Karpas-422 (cell line): ENCODE measurements at regions not wholly inside any gene's neighbourhood (a gene's known extent, or its start where the extent isn't known, plus 50 kb on each side); places are given as distances from the start of the nearest gene placed in this dataset.

Source experiments
- DNase-seq: peaks from one replicate; pipeline ENCODE4 v3.0.0-alpha.2; 2015
- H2AFZ ChIP-seq: fragments of 200-600 bp; sonication (generic); 2 replicates; pipeline ENCODE4 v1.6.1; 2014; ENCODE audit warnings: antibody characterized with exemption, low read length, mixed read lengths
- H3K27ac ChIP-seq: fragments of 200-600 bp; sonication (generic); 2 replicates; pipeline ENCODE4 v1.5.1; 2014; ENCODE audit warnings: mild to moderate bottlenecking, low read length, moderate library complexity
- H3K27me3 ChIP-seq: fragments of 200-600 bp; sonication (generic); 2 replicates; pipeline ENCODE4 v1.6.1; 2014; ENCODE audit warnings: low read length, mixed read lengths
- H3K36me3 ChIP-seq: fragments of 200-600 bp; sonication (generic); 2 replicates; pipeline ENCODE4 v1.6.1; 2014; ENCODE audit warnings: low read length, mixed read lengths; ENCODE audit not compliant: insufficient read depth
- H3K4me1 ChIP-seq: fragments of 200-600 bp; sonication (generic); 2 replicates; pipeline ENCODE4 v1.6.1; 2014; ENCODE audit warnings: mild to moderate bottlenecking, low read length, mixed read lengths
- H3K4me2 ChIP-seq: fragments of 200-600 bp; sonication (generic); 2 replicates; pipeline ENCODE4 v1.6.1; 2014; ENCODE audit warnings: low read length, low read depth, mild to moderate bottlenecking; ENCODE audit not compliant: poor library complexity, severe bottlenecking
- H3K4me3 ChIP-seq: fragments of 200-600 bp; sonication (generic); 2 replicates; pipeline ENCODE4 v1.5.1; 2014; ENCODE audit warnings: mild to moderate bottlenecking, antibody characterized with exemption, low read length, mixed read lengths
- H3K79me2 ChIP-seq: fragments of 200-600 bp; sonication (generic); 2 replicates; pipeline ENCODE4 v1.6.1; 2014; ENCODE audit warnings: mild to moderate bottlenecking, low read length, mixed read lengths
- H3K9ac ChIP-seq: fragments of 200-600 bp; sonication (generic); 2 replicates; pipeline ENCODE4 v1.6.0; 2014; ENCODE audit warnings: low read length
- H3K9me2 ChIP-seq: fragments of 200-600 bp; sonication (generic), shearing (Covaris generic); replicated peaks from 2 replicates; pipeline ENCODE4 v1.6.0; 2014; ENCODE audit warnings: mild to moderate bottlenecking, low read length, moderate library complexity; ENCODE audit not compliant: insufficient read depth
- H3K9me3 ChIP-seq: fragments of 300-700, 200-600 bp; sonication (generic); 2 replicates; pipeline ENCODE4 v1.6.1; 2014; ENCODE audit warnings: low read length, mixed read lengths
- H4K20me1 ChIP-seq: fragments of 200-600 bp; sonication (generic); 2 replicates; pipeline ENCODE4 v1.6.1; 2014; ENCODE audit warnings: mild to moderate bottlenecking, antibody characterized with exemption, low read length, low read depth; ENCODE audit not compliant: insufficient read depth

GRCh38 chr9:16925426-16925825, 55.0 kb upstream of the BNC2 start:
- no peak overlapping the region for H3K27ac ChIP-seq
- H3K9ac ChIP-seq, result no peak overlapping the region
- no peaks in the 10 kb centered on the region for H3K9me3 ChIP-seq
- no peaks in the 10 kb centered on the region for H3K79me2 ChIP-seq
- DNase-seq, result no peak
- no peaks in the 10 kb centered on the region for H3K27me3 ChIP-seq
- H3K4me3 ChIP-seq, result no peak overlapping the region
- H3K36me3 ChIP-seq, result no peaks in the 10 kb centered on the region
- H2AFZ ChIP-seq, result no peak overlapping the region
- H3K4me2 ChIP-seq, result no peak overlapping the region
- no peaks in the 10 kb centered on the region for H4K20me1 ChIP-seq
- H3K9me2 ChIP-seq, result no peaks in the 10 kb centered on the region
- no peaks in the 10 kb centered on the region for H3K4me1 ChIP-seq

DNA sequence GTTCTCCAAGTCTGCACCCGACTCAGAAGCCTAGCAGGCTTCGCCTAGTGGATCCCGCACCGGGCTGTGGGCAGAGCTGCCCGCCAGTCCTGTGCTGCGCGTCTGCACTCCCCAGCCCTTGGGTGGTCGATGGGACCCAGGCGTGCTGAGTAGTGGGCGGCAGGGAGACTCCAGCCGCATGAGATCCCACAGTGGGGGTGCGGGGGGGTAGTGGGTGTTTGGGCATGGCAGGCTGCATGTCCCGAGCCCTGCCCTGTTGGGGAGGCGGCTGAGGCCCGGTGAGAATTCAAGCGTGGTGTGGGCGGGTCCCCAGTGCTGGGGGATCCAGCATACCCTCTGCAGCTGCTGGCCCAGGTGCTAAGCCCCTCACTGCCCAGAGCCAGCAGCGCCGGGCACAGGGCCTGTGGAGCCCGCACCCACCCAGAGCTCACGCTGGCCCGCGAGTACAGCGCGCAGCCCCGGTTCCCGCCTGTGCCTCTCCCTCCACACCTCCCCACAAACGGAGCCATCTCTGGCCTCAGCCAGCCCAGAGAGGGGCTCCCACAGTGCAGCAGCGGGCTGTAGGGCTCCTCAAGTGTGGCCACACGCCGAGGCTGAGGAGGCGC, 53.9 kb upstream of the BNC2 start:
- no peaks in the 10 kb centered on the region for H3K79me2 ChIP-seq

DNA sequence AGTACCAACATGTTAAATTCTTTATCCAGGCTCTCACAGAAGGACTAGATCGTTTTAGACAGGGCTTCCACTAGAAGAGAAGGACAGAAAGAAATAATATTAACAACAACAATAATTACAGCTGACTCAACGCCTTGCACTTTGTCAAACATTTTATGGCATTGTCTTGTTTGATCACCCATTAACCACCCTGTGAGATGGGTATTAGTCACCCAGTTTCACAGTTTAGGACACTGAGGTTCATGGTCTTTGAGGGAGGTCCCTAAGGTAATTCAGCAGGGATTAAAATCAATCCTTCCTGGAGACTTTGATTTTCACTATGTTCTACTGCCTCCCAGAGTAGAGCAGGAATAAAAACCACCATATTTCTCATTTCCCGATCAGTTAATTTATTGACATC, 51.4 kb upstream of the BNC2 start:
- Histone ChIP-seq H3K9ac (no peak overlapping the region), H3K27ac (no peak overlapping the region), H2AFZ (no peak overlapping the region), H3K4me1 (no peaks in the 10 kb centered on the region), H3K27me3 (no peaks in the 10 kb centered on the region), H3K9me3 (no peaks in the 10 kb centered on the region), H3K4me3 (no peak overlapping the region), H3K4me2 (no peak overlapping the region), H4K20me1 (no peaks in the 10 kb centered on the region), H3K79me2 (no peaks in the 10 kb centered on the region), H3K9me2 (no peaks in the 10 kb centered on the region), H3K36me3 (no peaks in the 10 kb centered on the region)
- no peak for DNase-seq

More for the DNA sequence above, 53.9 kb upstream of the BNC2 start:
- Histone ChIP-seq H3K4me3 (no peak overlapping the region), H3K36me3 (no peaks in the 10 kb centered on the region), H4K20me1 (no peaks in the 10 kb centered on the region), H3K9me2 (no peaks in the 10 kb centered on the region), H2AFZ (no peak overlapping the region), H3K4me2 (no peak overlapping the region), H3K9me3 (no peaks in the 10 kb centered on the region), H3K27ac (no peak overlapping the region), H3K9ac (no peak overlapping the region), H3K27me3 (no peaks in the 10 kb centered on the region), H3K4me1 (no peaks in the 10 kb centered on the region)
- DNase-seq, result no peak
